ENCODE measurements at regions not wholly inside any gene's neighbourhood (a gene's known extent, or its start where the extent isn't known, plus 50 kb on each side); places are given as distances from the start of the nearest gene placed in this dataset.

DNA sequence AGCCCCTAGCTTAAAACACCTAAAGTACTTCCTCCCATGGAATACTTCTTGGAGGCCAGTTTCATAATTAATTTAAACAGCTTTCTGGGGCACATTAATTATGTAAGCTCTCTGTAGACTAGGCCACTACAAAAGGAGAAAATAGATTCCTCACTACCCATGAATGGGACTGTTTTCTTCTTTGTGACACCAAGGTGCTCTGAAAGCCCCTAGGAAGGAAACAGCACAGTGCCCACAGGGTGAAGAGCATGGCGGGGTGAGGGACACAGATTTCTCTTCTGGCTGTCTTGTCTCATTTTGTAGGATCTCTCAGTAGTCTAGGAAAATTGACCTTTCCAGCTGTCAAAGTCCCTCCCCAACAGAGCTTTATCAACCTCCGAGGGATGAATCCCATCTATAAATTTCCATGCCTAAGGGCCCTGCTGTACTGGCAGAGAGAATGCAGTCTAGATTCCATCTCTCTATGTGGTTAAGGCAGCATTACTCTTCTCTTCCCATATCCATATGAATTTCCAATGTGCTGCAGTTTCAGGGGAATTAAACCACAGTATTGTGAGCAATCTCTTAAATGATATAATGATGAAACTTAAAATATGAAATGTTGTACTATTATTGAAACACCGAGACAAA is 183.6 kb upstream of the GRIP1 start:
- H3K36me3 ChIP-seq (ENCODE audit: insufficient read depth) = no peaks in the 10 kb centered on the region
- H3K9me2 ChIP-seq (ENCODE audit: insufficient read depth) = no peaks in the 10 kb centered on the region
- no peak overlapping the region for H3K4me3 ChIP-seq
- H3K27me3 ChIP-seq (ENCODE audit: insufficient read depth) = no peaks in the 10 kb centered on the region
- H3K4me1 ChIP-seq (ENCODE audit: insufficient read depth) = no peaks in the 10 kb centered on the region
- no peak for ATAC-seq
- no peak overlapping the region for H2AFZ ChIP-seq
- no peaks in the 10 kb centered on the region for H4K20me1 ChIP-seq (replicated peaks; ENCODE audit: insufficient read depth)
- no peak overlapping the region for H3K27ac ChIP-seq (ENCODE audit: low read depth)
- Mint-ChIP-seq H3K27me3 (ENCODE audit: insufficient read depth, low read depth, poor library complexity) (no peaks in the 10 kb centered on the region), H3K9me3 (no peaks in the 10 kb centered on the region), H3K36me3 (ENCODE audit: low read depth) (no peaks in the 10 kb centered on the region), H3K4me1 (peaks cover 2% of the 10 kb centered on the region; the same call in 1 of the 3 replicates), H3K4me3 (no peak overlapping the region), H3K27ac (no peak overlapping the region)
- H3F3A ChIP-seq (replicated peaks; ENCODE audit: low read depth) = no peaks in the 10 kb centered on the region
- no peak for DNase-seq (ENCODE audit: low spot score)
- no peaks in the 10 kb centered on the region for H3K79me2 ChIP-seq (replicated peaks; ENCODE audit: insufficient read depth)
- H3K4me2 ChIP-seq = no peak overlapping the region
- no peak for TF ChIP-seq POLR2AphosphoS5 (IDR thresholded peaks at IDR 0.05; ENCODE audit: low read depth)
- TF ChIP-seq ZNF331 (CRISPR knock-in tag; IDR thresholded peaks at IDR 0.05; ENCODE audit: low read depth) = no peak
- TF ChIP-seq, protein P1, sequence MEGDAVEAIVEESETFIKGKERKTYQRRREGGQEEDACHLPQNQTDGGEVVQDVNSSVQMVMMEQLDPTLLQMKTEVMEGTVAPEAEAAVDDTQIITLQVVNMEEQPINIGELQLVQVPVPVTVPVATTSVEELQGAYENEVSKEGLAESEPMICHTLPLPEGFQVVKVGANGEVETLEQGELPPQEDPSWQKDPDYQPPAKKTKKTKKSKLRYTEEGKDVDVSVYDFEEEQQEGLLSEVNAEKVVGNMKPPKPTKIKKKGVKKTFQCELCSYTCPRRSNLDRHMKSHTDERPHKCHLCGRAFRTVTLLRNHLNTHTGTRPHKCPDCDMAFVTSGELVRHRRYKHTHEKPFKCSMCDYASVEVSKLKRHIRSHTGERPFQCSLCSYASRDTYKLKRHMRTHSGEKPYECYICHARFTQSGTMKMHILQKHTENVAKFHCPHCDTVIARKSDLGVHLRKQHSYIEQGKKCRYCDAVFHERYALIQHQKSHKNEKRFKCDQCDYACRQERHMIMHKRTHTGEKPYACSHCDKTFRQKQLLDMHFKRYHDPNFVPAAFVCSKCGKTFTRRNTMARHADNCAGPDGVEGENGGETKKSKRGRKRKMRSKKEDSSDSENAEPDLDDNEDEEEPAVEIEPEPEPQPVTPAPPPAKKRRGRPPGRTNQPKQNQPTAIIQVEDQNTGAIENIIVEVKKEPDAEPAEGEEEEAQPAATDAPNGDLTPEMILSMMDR (conservative IDR thresholded peaks at IDR 0.05; ENCODE audit: low read depth in 2 of 2) = no peak
- TF ChIP-seq, protein P2, sequence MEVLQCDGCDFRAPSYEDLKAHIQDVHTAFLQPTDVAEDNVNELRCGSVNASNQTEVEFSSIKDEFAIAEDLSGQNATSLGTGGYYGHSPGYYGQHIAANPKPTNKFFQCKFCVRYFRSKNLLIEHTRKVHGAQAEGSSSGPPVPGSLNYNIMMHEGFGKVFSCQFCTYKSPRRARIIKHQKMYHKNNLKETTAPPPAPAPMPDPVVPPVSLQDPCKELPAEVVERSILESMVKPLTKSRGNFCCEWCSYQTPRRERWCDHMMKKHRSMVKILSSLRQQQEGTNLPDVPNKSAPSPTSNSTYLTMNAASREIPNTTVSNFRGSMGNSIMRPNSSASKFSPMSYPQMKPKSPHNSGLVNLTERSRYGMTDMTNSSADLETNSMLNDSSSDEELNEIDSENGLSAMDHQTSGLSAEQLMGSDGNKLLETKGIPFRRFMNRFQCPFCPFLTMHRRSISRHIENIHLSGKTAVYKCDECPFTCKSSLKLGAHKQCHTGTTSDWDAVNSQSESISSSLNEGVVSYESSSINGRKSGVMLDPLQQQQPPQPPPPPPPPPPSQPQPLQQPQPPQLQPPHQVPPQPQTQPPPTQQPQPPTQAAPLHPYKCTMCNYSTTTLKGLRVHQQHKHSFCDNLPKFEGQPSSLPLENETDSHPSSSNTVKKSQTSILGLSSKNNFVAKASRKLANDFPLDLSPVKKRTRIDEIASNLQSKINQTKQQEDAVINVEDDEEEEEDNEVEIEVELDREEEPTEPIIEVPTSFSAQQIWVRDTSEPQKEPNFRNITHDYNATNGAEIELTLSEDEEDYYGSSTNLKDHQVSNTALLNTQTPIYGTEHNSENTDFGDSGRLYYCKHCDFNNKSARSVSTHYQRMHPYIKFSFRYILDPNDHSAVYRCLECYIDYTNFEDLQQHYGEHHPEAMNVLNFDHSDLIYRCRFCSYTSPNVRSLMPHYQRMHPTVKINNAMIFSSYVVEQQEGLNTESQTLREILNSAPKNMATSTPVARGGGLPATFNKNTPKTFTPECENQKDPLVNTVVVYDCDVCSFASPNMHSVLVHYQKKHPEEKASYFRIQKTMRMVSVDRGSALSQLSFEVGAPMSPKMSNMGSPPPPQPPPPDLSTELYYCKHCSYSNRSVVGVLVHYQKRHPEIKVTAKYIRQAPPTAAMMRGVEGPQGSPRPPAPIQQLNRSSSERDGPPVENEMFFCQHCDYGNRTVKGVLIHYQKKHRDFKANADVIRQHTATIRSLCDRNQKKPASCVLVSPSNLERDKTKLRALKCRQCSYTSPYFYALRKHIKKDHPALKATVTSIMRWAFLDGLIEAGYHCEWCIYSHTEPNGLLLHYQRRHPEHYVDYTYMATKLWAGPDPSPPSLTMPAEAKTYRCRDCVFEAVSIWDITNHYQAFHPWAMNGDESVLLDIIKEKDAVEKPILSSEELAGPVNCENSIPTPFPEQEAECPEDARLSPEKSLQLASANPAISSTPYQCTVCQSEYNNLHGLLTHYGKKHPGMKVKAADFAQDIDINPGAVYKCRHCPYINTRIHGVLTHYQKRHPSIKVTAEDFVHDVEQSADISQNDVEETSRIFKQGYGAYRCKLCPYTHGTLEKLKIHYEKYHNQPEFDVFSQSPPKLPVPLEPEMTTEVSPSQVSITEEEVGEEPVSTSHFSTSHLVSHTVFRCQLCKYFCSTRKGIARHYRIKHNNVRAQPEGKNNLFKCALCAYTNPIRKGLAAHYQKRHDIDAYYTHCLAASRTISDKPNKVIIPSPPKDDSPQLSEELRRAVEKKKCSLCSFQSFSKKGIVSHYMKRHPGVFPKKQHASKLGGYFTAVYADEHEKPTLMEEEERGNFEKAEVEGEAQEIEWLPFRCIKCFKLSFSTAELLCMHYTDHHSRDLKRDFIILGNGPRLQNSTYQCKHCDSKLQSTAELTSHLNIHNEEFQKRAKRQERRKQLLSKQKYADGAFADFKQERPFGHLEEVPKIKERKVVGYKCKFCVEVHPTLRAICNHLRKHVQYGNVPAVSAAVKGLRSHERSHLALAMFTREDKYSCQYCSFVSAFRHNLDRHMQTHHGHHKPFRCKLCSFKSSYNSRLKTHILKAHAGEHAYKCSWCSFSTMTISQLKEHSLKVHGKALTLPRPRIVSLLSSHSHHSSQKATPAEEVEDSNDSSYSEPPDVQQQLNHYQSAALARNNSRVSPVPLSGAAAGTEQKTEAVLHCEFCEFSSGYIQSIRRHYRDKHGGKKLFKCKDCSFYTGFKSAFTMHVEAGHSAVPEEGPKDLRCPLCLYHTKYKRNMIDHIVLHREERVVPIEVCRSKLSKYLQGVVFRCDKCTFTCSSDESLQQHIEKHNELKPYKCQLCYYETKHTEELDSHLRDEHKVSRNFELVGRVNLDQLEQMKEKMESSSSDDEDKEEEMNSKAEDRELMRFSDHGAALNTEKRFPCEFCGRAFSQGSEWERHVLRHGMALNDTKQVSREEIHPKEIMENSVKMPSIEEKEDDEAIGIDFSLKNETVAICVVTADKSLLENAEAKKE (CRISPR knock-in tag; IDR thresholded peaks at IDR 0.05) = no peak
- TF ChIP-seq NANOG (IDR thresholded peaks at IDR 0.05; ENCODE audit: borderline replicate concordance) = no peak
- TF ChIP-seq EZH2 (IDR thresholded peaks at IDR 0.05; ENCODE audit: low read depth, unreplicated experiment) = no peak
- TF ChIP-seq CREB1 (CRISPR knock-in tag; IDR thresholded peaks at IDR 0.05; ENCODE audit: low read depth) = no peak
- TF ChIP-seq JUNB (IDR thresholded peaks at IDR 0.05; ENCODE audit: unreplicated experiment) = no peak
